IMR-90 (cell line): ENCODE measurements at regions not wholly inside any gene's neighbourhood (a gene's known extent, or its start where the extent isn't known, plus 50 kb on each side); places are given as distances from the start of the nearest gene placed in this dataset.

Experiments
- CEBPB ChIP-seq: IDR thresholded peaks from 2 replicates; pipeline ENCODE4 v1.6.1; 2012; ENCODE audit warnings: low read depth, low read length, improper control_type of control experiment
- CTCF ChIP-seq: conservative IDR thresholded peaks from 2 replicates; pipeline ENCODE4 v1.5.1; 2012; ENCODE audit warnings: mild to moderate bottlenecking, low read depth, low read length, improper control_type of control experiment
- ELK1 ChIP-seq: fragments of 150-350 bp; IDR thresholded peaks from 2 replicates; pipeline ENCODE4 v1.6.1; 2016; ENCODE audit warnings: low read depth, mild to moderate bottlenecking, low read length, moderate library complexity, borderline replicate concordance
- POLR2A ChIP-seq: IDR thresholded peaks from 2 replicates; pipeline ENCODE4 v1.6.1; 2012; ENCODE audit warnings: mild to moderate bottlenecking, low read depth, low read length
- RAD21 ChIP-seq: IDR thresholded peaks from 2 replicates; pipeline ENCODE4 v1.6.1; 2012; ENCODE audit warnings: low read length, improper control_type of control experiment
- SMC3 ChIP-seq: fragments of 150-350 bp; IDR thresholded peaks from 2 replicates; pipeline ENCODE4 v1.6.1; 2016; ENCODE audit warnings: low read depth, mild to moderate bottlenecking, antibody characterized with exemption, low read length, moderate library complexity
- USF2 ChIP-seq: fragments of 150-350 bp; IDR thresholded peaks from 2 replicates; pipeline ENCODE4 v1.6.1; 2017; ENCODE audit warnings: mild to moderate bottlenecking, antibody characterized with exemption, low read length, low read depth

DNA sequence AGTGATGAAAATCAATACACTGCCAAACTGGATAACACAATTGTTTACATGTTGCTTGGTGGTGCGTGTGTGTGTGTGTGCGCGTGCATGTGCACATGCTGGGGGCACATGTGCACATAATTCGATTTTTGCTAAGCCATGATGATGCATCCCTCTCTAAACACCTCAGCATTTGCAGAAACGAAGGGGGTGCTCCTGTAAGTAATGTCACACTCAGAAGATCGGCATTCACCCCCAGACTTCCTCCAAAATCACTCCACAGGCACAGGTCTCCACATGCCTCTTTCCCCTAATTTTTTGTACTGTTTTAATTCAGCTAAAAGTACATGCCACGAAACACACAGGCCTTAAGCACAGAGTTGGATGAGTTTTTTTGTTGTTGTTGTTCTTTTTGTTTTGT is 341.5 kb downstream of the SHANK2 start:
- TF ChIP-seq CTCF = no peak
- TF ChIP-seq SMC3 = no peak
- TF ChIP-seq CEBPB = no peak
- no peak for TF ChIP-seq RAD21
- no peak for TF ChIP-seq POLR2A
- no peak for TF ChIP-seq ELK1
- no peak for TF ChIP-seq USF2
